SJCRH30 (cell line): ENCODE measurements at regions not wholly inside any gene's neighbourhood (a gene's known extent, or its start where the extent isn't known, plus 50 kb on each side); places are given as distances from the start of the nearest gene placed in this dataset.

ENCODE experiments used
- DNase-seq, 2 experiments: peaks; one replicate each; pipeline ENCODE4 v3.0.0-alpha.2; 2015 to 2020
- H3K27ac ChIP-seq: fragments of 250-450 bp; sonication (Bioruptor Pico); 2 replicates; pipeline ENCODE4 v1.5.1; 2020; ENCODE audit warnings: mild to moderate bottlenecking, moderate library complexity
- H3K27me3 ChIP-seq: fragments of 250-450 bp; sonication (Bioruptor Pico); 2 replicates; pipeline ENCODE4 v1.5.1; 2020; ENCODE audit warnings: mild to moderate bottlenecking, moderate library complexity
- H3K36me3 ChIP-seq: fragments of 250-450 bp; sonication (Bioruptor Pico); 2 replicates; pipeline ENCODE4 v1.5.1; 2020; ENCODE audit warnings: mild to moderate bottlenecking, moderate library complexity
- H3K4me1 ChIP-seq: fragments of 250-450 bp; sonication (Bioruptor Pico); 2 replicates; pipeline ENCODE4 v1.5.1; 2020; ENCODE audit warnings: mild to moderate bottlenecking, moderate library complexity
- H3K4me3 ChIP-seq: fragments of 250-450 bp; sonication (Bioruptor Pico); 2 replicates; pipeline ENCODE4 v1.5.1; 2020; ENCODE audit warnings: mild to moderate bottlenecking, moderate library complexity
- H3K9me3 ChIP-seq: fragments of 250-450 bp; sonication (Bioruptor Pico); replicated peaks from 2 replicates; pipeline ENCODE4 v1.5.1; 2020; ENCODE audit warnings: mild to moderate bottlenecking, moderate library complexity

GRCh38 chr11:134645576-134645975, 233.5 kb upstream of the B3GAT1 start:
- Histone ChIP-seq H3K36me3 (no peaks in the 10 kb centered on the region), H3K9me3 (no peaks in the 10 kb centered on the region), H3K4me3 (no peak overlapping the region), H3K27me3 (peaks cover 27% of the 10 kb centered on the region), H3K27ac (no peak overlapping the region), H3K4me1 (no peaks in the 10 kb centered on the region)
- DNase-seq = peak in 1 of 2 experiments; percentile 10

- Histone ChIP-seq H3K4me3 (no peak overlapping the region), H3K27me3 (peaks cover 27% of the 10 kb centered on the region), H3K9me3 (no peaks in the 10 kb centered on the region), H3K36me3 (no peaks in the 10 kb centered on the region), H3K4me1 (no peaks in the 10 kb centered on the region), H3K27ac (no peak overlapping the region)
- no peak for DNase-seq
Observed at GRCh38 chr11:134644476-134645456, 232.7 kb upstream of the B3GAT1 start.

GRCh38 chr11:134643115-134644012, 231.3 kb upstream of the B3GAT1 start:
- no peaks in the 10 kb centered on the region for H3K36me3 ChIP-seq
- H3K27ac ChIP-seq = no peak overlapping the region
- H3K4me3 ChIP-seq = no peak overlapping the region
- no peaks in the 10 kb centered on the region for H3K9me3 ChIP-seq
- no peaks in the 10 kb centered on the region for H3K4me1 ChIP-seq
- DNase-seq = no peak
- H3K27me3 ChIP-seq = peaks cover 32% of the 10 kb centered on the region

DNA sequence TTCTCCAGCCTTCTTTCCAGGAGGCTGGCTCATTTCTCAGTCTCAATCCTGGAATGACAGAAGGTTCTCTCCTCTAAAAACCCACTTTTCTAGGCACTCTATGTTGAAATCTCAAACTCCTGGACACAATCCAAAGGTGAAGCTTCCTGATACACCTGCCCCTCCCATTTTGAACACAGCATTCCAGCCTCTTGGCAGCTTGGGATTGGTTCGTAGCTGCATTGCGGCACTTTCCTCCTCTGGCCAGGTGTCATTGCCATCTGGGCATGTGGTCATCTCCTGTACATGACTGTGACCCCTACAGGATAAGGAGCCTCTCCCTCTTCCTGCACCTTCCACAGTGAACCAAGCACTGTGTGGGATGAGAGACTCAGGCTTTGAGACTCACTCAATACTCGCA, 230.2 kb upstream of the B3GAT1 start:
- H3K9me3 ChIP-seq = no peaks in the 10 kb centered on the region

GRCh38 chr11:134640971-134641968, 229.2 kb upstream of the B3GAT1 start:
- no peak for DNase-seq
- Histone ChIP-seq H3K27me3 (peaks cover 39% of the 10 kb centered on the region), H3K4me3 (no peak overlapping the region), H3K36me3 (no peaks in the 10 kb centered on the region), H3K27ac (no peak overlapping the region), H3K9me3 (no peaks in the 10 kb centered on the region), H3K4me1 (no peaks in the 10 kb centered on the region)

More for the DNA sequence above, 230.2 kb upstream of the B3GAT1 start:
- no peaks in the 10 kb centered on the region for H3K36me3 ChIP-seq
- no peak overlapping the region for H3K4me3 ChIP-seq
- no peak for DNase-seq
- H3K4me1 ChIP-seq = no peaks in the 10 kb centered on the region
- no peak overlapping the region for H3K27ac ChIP-seq
- peaks cover 35% of the 10 kb centered on the region for H3K27me3 ChIP-seq

DNA sequence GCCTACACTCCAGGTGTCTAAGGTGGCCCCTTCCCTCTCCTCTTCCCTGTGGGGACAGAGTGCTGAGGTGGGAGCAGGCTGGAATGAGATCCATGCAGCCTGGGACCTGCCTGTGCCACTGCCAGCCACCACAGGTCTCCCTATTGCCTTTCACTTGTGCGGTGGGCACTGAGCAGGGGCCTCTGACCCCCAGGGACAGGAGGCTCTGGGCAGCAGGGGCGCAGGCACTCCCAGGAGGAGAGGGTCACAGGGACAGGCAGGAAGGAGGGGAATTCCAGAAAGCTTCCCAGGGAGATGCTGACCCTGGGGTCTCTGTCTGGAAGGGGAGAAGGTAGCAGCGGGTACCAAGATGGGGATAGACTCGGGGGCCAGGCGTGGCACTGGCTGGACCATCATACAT, 228.5 kb upstream of the B3GAT1 start:
- DNase-seq = no peak
- H3K27ac ChIP-seq = no peak overlapping the region
- H3K4me1 ChIP-seq = no peaks in the 10 kb centered on the region
- H3K36me3 ChIP-seq = no peaks in the 10 kb centered on the region
- no peak overlapping the region for H3K4me3 ChIP-seq
- H3K27me3 ChIP-seq = peaks cover 41% of the 10 kb centered on the region
- no peaks in the 10 kb centered on the region for H3K9me3 ChIP-seq

GRCh38 chr11:134639586-134640330, 227.7 kb upstream of the B3GAT1 start:
- Histone ChIP-seq H3K27me3 (peaks cover 44% of the 10 kb centered on the region), H3K4me1 (no peaks in the 10 kb centered on the region), H3K27ac (no peak overlapping the region), H3K36me3 (no peaks in the 10 kb centered on the region), H3K4me3 (no peak overlapping the region), H3K9me3 (no peaks in the 10 kb centered on the region)
- DNase-seq = no peak

- H3K27me3 ChIP-seq = peaks cover 46% of the 10 kb centered on the region
- no peaks in the 10 kb centered on the region for H3K9me3 ChIP-seq
- H3K4me1 ChIP-seq = no peaks in the 10 kb centered on the region
- H3K36me3 ChIP-seq = no peaks in the 10 kb centered on the region
- H3K27ac ChIP-seq = no peak overlapping the region
- DNase-seq = peak in 1 of 2 experiments; percentile 16
- H3K4me3 ChIP-seq = no peak overlapping the region
Observed at GRCh38 chr11:134638796-134639430, 226.9 kb upstream of the B3GAT1 start.

DNA sequence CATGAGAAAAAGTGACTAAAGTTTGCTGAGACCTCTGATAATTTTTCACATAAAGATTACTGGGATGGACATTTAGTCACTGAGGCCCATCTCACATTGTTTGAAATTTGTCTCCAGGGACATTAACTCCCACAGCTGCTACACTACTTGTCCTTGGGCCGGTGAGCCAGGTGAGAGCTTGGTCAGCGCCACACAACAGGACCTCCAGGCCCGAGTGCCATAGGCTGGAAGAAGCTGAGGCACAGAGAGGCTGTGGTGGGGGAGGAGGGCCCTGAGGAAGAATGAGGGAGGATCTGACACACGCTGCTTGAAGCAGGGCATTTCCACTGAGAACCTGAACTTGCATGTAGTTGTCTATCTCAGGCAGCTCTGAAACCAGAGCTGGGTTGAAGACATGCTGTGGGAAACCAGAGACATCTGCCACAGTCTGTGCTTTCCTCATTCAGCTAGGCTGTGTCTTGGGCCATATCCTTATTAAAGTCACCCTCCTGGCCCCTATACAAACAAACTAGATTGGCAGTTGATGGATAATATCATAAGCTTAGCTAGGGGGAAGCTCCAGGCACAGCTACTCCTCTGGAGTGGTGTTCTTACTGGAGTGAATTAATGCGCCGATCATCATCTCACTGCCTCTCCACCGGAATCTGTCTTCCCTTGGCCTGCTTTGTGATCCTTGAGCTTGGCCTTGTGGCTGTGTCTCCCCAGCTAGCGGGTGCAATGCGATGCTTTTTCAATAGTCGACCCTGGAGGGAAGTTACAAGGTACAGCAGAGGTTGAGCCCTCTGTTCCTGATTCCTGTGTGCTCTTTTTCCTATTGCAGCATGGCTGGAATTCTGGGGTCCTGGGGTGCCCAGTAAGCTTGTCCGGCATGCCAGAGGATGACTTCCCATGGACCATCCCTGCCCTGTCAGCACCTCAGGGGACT, 225.3 kb upstream of the B3GAT1 start:
- DNase-seq = no peak
- Histone ChIP-seq H3K9me3 (no peaks in the 10 kb centered on the region), H3K4me3 (no peak overlapping the region), H3K36me3 (no peaks in the 10 kb centered on the region), H3K27ac (no peak overlapping the region), H3K27me3 (peaks cover 42% of the 10 kb centered on the region), H3K4me1 (no peaks in the 10 kb centered on the region)

DNA sequence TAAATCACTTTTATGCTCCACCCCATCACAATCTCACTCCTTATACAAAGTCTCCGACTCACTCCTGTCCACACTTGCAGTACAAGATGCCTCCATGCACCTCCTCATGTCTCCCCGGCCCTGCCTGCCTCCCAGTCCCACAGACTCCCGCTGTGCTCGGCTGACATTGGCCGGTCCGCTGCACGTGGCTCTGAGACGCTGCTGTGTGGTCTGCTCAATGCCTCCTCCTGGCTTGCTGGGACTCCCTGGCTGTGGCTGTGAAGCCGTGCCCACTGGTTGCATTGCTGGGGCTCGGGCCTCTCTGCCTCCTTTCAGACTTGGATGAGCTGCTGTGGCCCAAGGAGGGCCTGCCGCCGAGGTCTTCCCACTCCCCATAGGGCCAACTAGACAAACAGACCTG, 224.0 kb upstream of the B3GAT1 start:
- DNase-seq = no peak
- H3K36me3 ChIP-seq = no peaks in the 10 kb centered on the region
- H3K4me1 ChIP-seq = no peaks in the 10 kb centered on the region
- no peak overlapping the region for H3K4me3 ChIP-seq
- no peaks in the 10 kb centered on the region for H3K9me3 ChIP-seq
- H3K27me3 ChIP-seq = peaks cover 38% of the 10 kb centered on the region
- no peak overlapping the region for H3K27ac ChIP-seq

DNA sequence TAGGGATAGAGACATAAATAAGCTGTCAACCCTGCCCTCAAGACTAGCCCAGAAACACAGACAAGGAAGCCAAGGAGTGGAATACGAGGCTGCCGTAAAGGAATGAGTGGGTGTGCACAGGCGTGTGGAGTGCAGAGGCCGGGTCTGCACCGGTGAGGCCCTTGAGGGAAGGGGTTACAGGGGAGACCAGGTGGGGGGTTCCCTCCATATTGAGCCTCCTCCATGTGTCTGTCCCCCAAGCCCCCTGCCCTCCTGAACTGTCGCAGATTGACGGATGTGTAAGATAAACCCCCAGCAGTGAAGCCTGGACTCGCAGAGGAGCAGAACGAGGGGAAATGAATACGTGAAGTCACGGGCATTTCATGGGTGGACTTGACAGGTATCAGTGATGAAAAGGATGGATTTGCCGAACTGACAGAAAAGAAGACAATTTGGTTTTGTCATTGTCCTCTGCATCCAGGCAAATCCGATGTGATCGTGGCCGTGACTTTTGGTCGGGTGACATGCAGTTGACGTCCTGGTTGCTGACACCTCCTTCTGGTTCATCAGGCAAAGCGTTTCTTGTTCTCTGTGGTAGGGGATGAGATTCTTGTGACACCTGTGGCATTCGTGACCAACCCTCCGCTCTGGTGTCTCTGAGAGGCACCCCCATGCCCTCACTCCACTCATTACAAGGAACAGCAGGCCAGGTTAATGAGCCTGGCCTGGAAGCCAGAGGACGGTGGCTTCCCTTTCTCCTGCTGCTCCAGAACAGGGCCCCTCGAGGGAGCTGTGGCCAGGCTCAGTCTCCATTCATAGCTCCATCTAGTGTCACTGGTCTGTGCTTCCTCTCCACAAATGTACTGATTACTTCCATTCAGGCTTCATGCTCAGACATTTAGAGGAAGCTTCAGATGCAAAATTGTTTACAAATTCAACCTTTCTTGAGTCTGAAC, 223.1 kb upstream of the B3GAT1 start:
- peaks cover 38% of the 10 kb centered on the region for H3K27me3 ChIP-seq
- DNase-seq = no peak
- H3K4me3 ChIP-seq = no peak overlapping the region
- no peaks in the 10 kb centered on the region for H3K4me1 ChIP-seq
- H3K27ac ChIP-seq = no peak overlapping the region
- H3K9me3 ChIP-seq = no peaks in the 10 kb centered on the region
- no peaks in the 10 kb centered on the region for H3K36me3 ChIP-seq
